WTC11 (cell line): ENCODE measurements at regions not wholly inside any gene's neighbourhood (a gene's known extent, or its start where the extent isn't known, plus 50 kb on each side); places are given as distances from the start of the nearest gene placed in this dataset.

Experiments
- ATAC-seq: fragments of 200-7000 bp; cut with Tn5 transposase; 2 replicates; pipeline ENCODE4 v1.10.0; 2021; ENCODE audit warnings: mild to moderate bottlenecking, moderate library complexity
- CTCF ChIA-PET: fragments of 300-600 bp; sonication (Branson Sonifier 250); formaldehyde crosslinking; loops from one replicate; lab custom pipeline; 2021; ENCODE audit warnings: antibody characterized with exemption; lab: Charles Lee
- POLR2A ChIA-PET: fragments of 350-600 bp; sonication (Branson Sonifier 250); formaldehyde crosslinking; loops from one replicate; lab custom pipeline; 2021; ENCODE audit warnings: antibody characterized with exemption; lab: Charles Lee
- DNase-seq: peaks from one replicate; pipeline ENCODE4 v3.0.0; 2021; ENCODE audit warnings: low spot score
- H3K27ac Mint-ChIP-seq: 2 replicates; pipeline ENCODE4 v1.8.0; 2021; ENCODE audit warnings: mixed read lengths
- H3K27me3 Mint-ChIP-seq: 2 replicates; pipeline ENCODE4 v1.8.0; 2021; ENCODE audit warnings: low read depth, mild to moderate bottlenecking, moderate library complexity, mixed read lengths
- H3K36me3 Mint-ChIP-seq: 2 replicates; pipeline ENCODE4 v1.8.0; 2021; ENCODE audit warnings: mixed read lengths
- H3K4me1 Mint-ChIP-seq: 2 replicates; pipeline ENCODE4 v1.8.0; 2022; ENCODE audit warnings: mixed read lengths
- H3K4me3 Mint-ChIP-seq: 2 replicates; pipeline ENCODE4 v1.8.0; 2021; ENCODE audit warnings: mild to moderate bottlenecking, moderate library complexity, mixed read lengths
- H3K9me3 Mint-ChIP-seq: 2 replicates; pipeline ENCODE4 v1.8.0; 2021; ENCODE audit warnings: mixed read lengths
- CREM ChIP-seq: sonication (generic); formaldehyde crosslinking; IDR thresholded peaks from 2 replicates; pipeline ENCODE4 v1.8.1; 2022; ENCODE audit warnings: mild to moderate bottlenecking, missing genetic modification reagents, moderate library complexity
- ETV6 ChIP-seq: sonication (generic); formaldehyde crosslinking; IDR thresholded peaks from 2 replicates; pipeline ENCODE4 v1.8.1; 2022; ENCODE audit warnings: mild to moderate bottlenecking, missing genetic modification reagents
- GTF2I ChIP-seq: fragments of 250-450 bp; sonication (Bioruptor Pico); conservative IDR thresholded peaks from 2 replicates; pipeline ENCODE4 v1.4.0; 2021; ENCODE audit warnings: mild to moderate bottlenecking
- NFATC4 ChIP-seq: fragments of 250-450 bp; sonication (Bioruptor Pico); IDR thresholded peaks from 2 replicates; pipeline ENCODE4 v1.9.0; 2021; ENCODE audit warnings: mild to moderate bottlenecking
- NFE2L1 ChIP-seq: sonication (generic); formaldehyde crosslinking; IDR thresholded peaks from 2 replicates; pipeline ENCODE4 v1.8.1; 2023; ENCODE audit warnings: missing genetic modification reagents
- NFYB ChIP-seq: sonication (generic); formaldehyde crosslinking; conservative IDR thresholded peaks from 2 replicates; pipeline ENCODE4 v1.8.0; 2022; ENCODE audit warnings: low read depth, missing genetic modification reagents
- NR1H2 ChIP-seq: sonication (generic); formaldehyde crosslinking; IDR thresholded peaks from 2 replicates; pipeline ENCODE4 v1.9.0; 2021; ENCODE audit warnings: mild to moderate bottlenecking, moderate library complexity, missing genetic modification reagents
- RORB ChIP-seq: fragments of 250-450 bp; sonication (Bioruptor Pico); IDR thresholded peaks from 2 replicates; pipeline ENCODE4 v1.9.0; 2021; ENCODE audit warnings: mild to moderate bottlenecking
- SMAD3 ChIP-seq: sonication (generic); formaldehyde crosslinking; IDR thresholded peaks from 2 replicates; pipeline ENCODE4 v1.8.0; 2022; ENCODE audit warnings: missing genetic modification reagents, mild to moderate bottlenecking, borderline replicate concordance
- SOX15 ChIP-seq: fragments of 250-450 bp; sonication (Bioruptor Pico); IDR thresholded peaks from 2 replicates; pipeline ENCODE4 v1.9.0; 2021; ENCODE audit warnings: mild to moderate bottlenecking
- SP1 ChIP-seq: sonication (generic); formaldehyde crosslinking; conservative IDR thresholded peaks from 2 replicates; pipeline ENCODE4 v1.8.1; 2022; ENCODE audit warnings: missing genetic modification reagents
- TCF7 ChIP-seq: sonication (generic); formaldehyde crosslinking; IDR thresholded peaks from 2 replicates; pipeline ENCODE4 v1.8.0; 2022; ENCODE audit warnings: mild to moderate bottlenecking, low read depth, missing genetic modification reagents, moderate library complexity
- ZNF219 ChIP-seq: sonication (generic); formaldehyde crosslinking; IDR thresholded peaks from 2 replicates; pipeline ENCODE4 v1.8.0; 2023; ENCODE audit warnings: missing genetic modification reagents, mild to moderate bottlenecking, borderline replicate concordance
- ZNF317 ChIP-seq: sonication (generic); formaldehyde crosslinking; IDR thresholded peaks from 2 replicates; pipeline ENCODE4 v1.8.1; 2023; ENCODE audit warnings: low read depth, mild to moderate bottlenecking, moderate library complexity, missing genetic modification reagents, borderline replicate concordance
- ZNF416 ChIP-seq: fragments of 250-450 bp; sonication (Bioruptor Pico); IDR thresholded peaks from 2 replicates; pipeline ENCODE4 v1.9.0; 2021; ENCODE audit warnings: mild to moderate bottlenecking, inconsistent platforms
- ZNF671 ChIP-seq: fragments of 250-450 bp; sonication (Bioruptor Pico); IDR thresholded peaks from 2 replicates; pipeline ENCODE4 v1.8.0; 2021; ENCODE audit warnings: mild to moderate bottlenecking
- TF ChIP-seq, protein P1 (sequence below): sonication (generic); formaldehyde crosslinking; IDR thresholded peaks from 2 replicates; pipeline ENCODE4 v1.8.0; 2023; ENCODE audit warnings: missing genetic modification reagents, mild to moderate bottlenecking, borderline replicate concordance
- TF ChIP-seq, protein P2 (sequence below): sonication (generic); formaldehyde crosslinking; IDR thresholded peaks from 2 replicates; pipeline ENCODE4 v1.8.1; 2023; ENCODE audit warnings: mild to moderate bottlenecking, missing genetic modification reagents
- TF ChIP-seq, protein P3 (sequence below): sonication (generic); formaldehyde crosslinking; IDR thresholded peaks from 2 replicates; pipeline ENCODE4 v1.8.1; 2022; ENCODE audit warnings: mild to moderate bottlenecking, moderate library complexity, missing genetic modification reagents
- TF ChIP-seq, protein P4 (sequence below): sonication (generic); formaldehyde crosslinking; IDR thresholded peaks from 2 replicates; pipeline ENCODE4 v1.8.1; 2022; ENCODE audit warnings: mild to moderate bottlenecking, missing genetic modification reagents, moderate library complexity, borderline replicate concordance
- TF ChIP-seq, protein P5 (sequence below): sonication (generic); formaldehyde crosslinking; IDR thresholded peaks from 2 replicates; pipeline ENCODE4 v1.8.0; 2023; ENCODE audit warnings: mild to moderate bottlenecking, missing genetic modification reagents
- TF ChIP-seq, protein P6 (sequence below): sonication (generic); formaldehyde crosslinking; IDR thresholded peaks from 2 replicates; pipeline ENCODE4 v1.8.0; 2022; ENCODE audit warnings: mild to moderate bottlenecking, missing genetic modification reagents
- TF ChIP-seq, protein P7 (sequence below): sonication (generic); formaldehyde crosslinking; IDR thresholded peaks from 2 replicates; pipeline ENCODE4 v1.8.1; 2023; ENCODE audit warnings: mild to moderate bottlenecking, missing genetic modification reagents, moderate library complexity

DNA sequence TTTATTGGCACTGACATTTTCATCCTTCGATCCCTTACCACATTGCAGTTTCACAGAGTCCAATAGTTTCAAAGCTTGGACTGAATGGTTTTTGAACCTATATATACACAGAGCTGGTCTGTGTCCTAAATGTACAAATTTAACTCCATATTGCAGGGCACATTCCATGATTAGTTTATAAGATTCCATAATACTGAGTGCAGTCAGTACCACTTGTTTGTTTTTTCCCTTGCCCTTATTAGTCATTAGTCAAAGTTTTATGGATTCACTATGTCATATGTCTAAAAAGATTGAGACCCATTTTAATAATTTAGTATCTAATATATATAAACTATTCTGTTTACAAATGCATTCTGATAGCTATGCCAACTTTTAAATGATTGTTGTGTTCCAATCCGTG is 654.8 kb upstream of the MEF2C start:
- POLR2A ChIA-PET = no interaction called here
- no peak overlapping the region for H3K27ac Mint-ChIP-seq
- H3K4me1 Mint-ChIP-seq = no peaks in the 10 kb centered on the region
- CTCF ChIA-PET = no interaction called here
- H3K36me3 Mint-ChIP-seq = no peaks in the 10 kb centered on the region
- TF ChIP-seq, protein P1, sequence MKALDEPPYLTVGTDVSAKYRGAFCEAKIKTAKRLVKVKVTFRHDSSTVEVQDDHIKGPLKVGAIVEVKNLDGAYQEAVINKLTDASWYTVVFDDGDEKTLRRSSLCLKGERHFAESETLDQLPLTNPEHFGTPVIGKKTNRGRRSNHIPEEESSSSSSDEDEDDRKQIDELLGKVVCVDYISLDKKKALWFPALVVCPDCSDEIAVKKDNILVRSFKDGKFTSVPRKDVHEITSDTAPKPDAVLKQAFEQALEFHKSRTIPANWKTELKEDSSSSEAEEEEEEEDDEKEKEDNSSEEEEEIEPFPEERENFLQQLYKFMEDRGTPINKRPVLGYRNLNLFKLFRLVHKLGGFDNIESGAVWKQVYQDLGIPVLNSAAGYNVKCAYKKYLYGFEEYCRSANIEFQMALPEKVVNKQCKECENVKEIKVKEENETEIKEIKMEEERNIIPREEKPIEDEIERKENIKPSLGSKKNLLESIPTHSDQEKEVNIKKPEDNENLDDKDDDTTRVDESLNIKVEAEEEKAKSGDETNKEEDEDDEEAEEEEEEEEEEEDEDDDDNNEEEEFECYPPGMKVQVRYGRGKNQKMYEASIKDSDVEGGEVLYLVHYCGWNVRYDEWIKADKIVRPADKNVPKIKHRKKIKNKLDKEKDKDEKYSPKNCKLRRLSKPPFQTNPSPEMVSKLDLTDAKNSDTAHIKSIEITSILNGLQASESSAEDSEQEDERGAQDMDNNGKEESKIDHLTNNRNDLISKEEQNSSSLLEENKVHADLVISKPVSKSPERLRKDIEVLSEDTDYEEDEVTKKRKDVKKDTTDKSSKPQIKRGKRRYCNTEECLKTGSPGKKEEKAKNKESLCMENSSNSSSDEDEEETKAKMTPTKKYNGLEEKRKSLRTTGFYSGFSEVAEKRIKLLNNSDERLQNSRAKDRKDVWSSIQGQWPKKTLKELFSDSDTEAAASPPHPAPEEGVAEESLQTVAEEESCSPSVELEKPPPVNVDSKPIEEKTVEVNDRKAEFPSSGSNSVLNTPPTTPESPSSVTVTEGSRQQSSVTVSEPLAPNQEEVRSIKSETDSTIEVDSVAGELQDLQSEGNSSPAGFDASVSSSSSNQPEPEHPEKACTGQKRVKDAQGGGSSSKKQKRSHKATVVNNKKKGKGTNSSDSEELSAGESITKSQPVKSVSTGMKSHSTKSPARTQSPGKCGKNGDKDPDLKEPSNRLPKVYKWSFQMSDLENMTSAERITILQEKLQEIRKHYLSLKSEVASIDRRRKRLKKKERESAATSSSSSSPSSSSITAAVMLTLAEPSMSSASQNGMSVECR = no peak
- no peak for TF ChIP-seq RORB (CRISPR knock-in tag)
- TF ChIP-seq, protein P2, sequence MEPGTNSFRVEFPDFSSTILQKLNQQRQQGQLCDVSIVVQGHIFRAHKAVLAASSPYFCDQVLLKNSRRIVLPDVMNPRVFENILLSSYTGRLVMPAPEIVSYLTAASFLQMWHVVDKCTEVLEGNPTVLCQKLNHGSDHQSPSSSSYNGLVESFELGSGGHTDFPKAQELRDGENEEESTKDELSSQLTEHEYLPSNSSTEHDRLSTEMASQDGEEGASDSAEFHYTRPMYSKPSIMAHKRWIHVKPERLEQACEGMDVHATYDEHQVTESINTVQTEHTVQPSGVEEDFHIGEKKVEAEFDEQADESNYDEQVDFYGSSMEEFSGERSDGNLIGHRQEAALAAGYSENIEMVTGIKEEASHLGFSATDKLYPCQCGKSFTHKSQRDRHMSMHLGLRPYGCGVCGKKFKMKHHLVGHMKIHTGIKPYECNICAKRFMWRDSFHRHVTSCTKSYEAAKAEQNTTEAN (CRISPR knock-in tag) = no peak
- no peak for TF ChIP-seq ZNF671
- TF ChIP-seq, protein P3, sequence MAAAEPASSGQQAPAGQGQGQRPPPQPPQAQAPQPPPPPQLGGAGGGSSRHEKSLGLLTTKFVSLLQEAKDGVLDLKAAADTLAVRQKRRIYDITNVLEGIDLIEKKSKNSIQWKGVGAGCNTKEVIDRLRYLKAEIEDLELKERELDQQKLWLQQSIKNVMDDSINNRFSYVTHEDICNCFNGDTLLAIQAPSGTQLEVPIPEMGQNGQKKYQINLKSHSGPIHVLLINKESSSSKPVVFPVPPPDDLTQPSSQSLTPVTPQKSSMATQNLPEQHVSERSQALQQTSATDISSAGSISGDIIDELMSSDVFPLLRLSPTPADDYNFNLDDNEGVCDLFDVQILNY = no peak
- no peak for TF ChIP-seq ZNF219 (CRISPR knock-in tag)
- TF ChIP-seq, protein P4, sequence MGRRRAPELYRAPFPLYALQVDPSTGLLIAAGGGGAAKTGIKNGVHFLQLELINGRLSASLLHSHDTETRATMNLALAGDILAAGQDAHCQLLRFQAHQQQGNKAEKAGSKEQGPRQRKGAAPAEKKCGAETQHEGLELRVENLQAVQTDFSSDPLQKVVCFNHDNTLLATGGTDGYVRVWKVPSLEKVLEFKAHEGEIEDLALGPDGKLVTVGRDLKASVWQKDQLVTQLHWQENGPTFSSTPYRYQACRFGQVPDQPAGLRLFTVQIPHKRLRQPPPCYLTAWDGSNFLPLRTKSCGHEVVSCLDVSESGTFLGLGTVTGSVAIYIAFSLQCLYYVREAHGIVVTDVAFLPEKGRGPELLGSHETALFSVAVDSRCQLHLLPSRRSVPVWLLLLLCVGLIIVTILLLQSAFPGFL = no peak
- no peak for TF ChIP-seq TCF7
- TF ChIP-seq, protein P5, sequence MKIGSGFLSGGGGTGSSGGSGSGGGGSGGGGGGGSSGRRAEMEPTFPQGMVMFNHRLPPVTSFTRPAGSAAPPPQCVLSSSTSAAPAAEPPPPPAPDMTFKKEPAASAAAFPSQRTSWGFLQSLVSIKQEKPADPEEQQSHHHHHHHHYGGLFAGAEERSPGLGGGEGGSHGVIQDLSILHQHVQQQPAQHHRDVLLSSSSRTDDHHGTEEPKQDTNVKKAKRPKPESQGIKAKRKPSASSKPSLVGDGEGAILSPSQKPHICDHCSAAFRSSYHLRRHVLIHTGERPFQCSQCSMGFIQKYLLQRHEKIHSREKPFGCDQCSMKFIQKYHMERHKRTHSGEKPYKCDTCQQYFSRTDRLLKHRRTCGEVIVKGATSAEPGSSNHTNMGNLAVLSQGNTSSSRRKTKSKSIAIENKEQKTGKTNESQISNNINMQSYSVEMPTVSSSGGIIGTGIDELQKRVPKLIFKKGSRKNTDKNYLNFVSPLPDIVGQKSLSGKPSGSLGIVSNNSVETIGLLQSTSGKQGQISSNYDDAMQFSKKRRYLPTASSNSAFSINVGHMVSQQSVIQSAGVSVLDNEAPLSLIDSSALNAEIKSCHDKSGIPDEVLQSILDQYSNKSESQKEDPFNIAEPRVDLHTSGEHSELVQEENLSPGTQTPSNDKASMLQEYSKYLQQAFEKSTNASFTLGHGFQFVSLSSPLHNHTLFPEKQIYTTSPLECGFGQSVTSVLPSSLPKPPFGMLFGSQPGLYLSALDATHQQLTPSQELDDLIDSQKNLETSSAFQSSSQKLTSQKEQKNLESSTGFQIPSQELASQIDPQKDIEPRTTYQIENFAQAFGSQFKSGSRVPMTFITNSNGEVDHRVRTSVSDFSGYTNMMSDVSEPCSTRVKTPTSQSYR (CRISPR knock-in tag) = no peak
- no peak for TF ChIP-seq ZNF416 (CRISPR knock-in tag)
- TF ChIP-seq, protein P6, sequence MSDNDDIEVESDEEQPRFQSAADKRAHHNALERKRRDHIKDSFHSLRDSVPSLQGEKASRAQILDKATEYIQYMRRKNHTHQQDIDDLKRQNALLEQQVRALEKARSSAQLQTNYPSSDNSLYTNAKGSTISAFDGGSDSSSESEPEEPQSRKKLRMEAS (CRISPR knock-in tag) = no peak
- TF ChIP-seq NFATC4 (CRISPR knock-in tag) = no peak
- no peak for TF ChIP-seq SP1
- TF ChIP-seq ETV6 = no peak
- TF ChIP-seq SOX15 (CRISPR knock-in tag) = no peak
- ATAC-seq (no peak), DNase-seq (no peak)
- H3K4me3 Mint-ChIP-seq = no peak overlapping the region
- no peaks in the 10 kb centered on the region for H3K9me3 Mint-ChIP-seq
- H3K27me3 Mint-ChIP-seq = no peaks in the 10 kb centered on the region

DNA sequence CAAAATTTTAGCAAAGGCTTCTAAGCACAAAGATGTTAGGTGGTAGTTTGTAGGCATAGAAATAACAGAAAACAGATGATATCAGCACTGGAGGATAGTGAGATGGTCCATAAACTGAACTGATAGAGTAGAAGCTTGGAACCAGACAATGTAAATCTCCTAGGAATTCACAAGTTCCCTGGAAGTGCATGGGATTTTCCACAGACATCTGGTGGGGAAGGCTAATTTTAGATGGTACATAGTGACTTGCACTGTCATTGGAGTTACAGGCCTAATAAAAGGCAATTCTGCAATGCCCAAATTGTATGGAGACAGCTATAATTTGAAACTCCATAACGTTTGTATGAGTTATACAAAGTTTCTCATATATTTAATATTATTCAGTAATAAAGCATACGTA is 653.0 kb upstream of the MEF2C start:
- no peak for TF ChIP-seq SMAD3 (CRISPR knock-in tag)
- no peak for TF ChIP-seq GTF2I
- TF ChIP-seq NFE2L1 (CRISPR knock-in tag) = no peak
- TF ChIP-seq, protein P5 (CRISPR knock-in tag) = no peak
- TF ChIP-seq CREM (CRISPR knock-in tag) = no peak
- TF ChIP-seq, protein P7, sequence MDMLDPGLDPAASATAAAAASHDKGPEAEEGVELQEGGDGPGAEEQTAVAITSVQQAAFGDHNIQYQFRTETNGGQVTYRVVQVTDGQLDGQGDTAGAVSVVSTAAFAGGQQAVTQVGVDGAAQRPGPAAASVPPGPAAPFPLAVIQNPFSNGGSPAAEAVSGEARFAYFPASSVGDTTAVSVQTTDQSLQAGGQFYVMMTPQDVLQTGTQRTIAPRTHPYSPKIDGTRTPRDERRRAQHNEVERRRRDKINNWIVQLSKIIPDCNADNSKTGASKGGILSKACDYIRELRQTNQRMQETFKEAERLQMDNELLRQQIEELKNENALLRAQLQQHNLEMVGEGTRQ = no peak
- TF ChIP-seq ZNF317 (CRISPR knock-in tag) = no peak
- TF ChIP-seq NFYB = no peak
- no peak for TF ChIP-seq NR1H2 (CRISPR knock-in tag)
- ChIA-PET CTCF (no interaction called here), POLR2A (no interaction called here)
- Mint-ChIP-seq H3K9me3 (no peaks in the 10 kb centered on the region), H3K4me3 (no peak overlapping the region), H3K36me3 (no peaks in the 10 kb centered on the region), H3K4me1 (no peaks in the 10 kb centered on the region), H3K27me3 (no peaks in the 10 kb centered on the region), H3K27ac (no peak overlapping the region)
- ATAC-seq (no peak), DNase-seq (no peak)
